Ishikawa (cell line): ENCODE measurements at regions not wholly inside any gene's neighbourhood (a gene's known extent, or its start where the extent isn't known, plus 50 kb on each side); places are given as distances from the start of the nearest gene placed in this dataset.

Source experiments
- CEBPB ChIP-seq: IDR thresholded peaks from 2 replicates; pipeline ENCODE4 v1.6.1; 2012
- CREB1 ChIP-seq: IDR thresholded peaks from 2 replicates; pipeline ENCODE4 v1.6.1; 2012; ENCODE audit warnings: low read depth
- EGR1 ChIP-seq: IDR thresholded peaks from 2 replicates; pipeline ENCODE4 v1.6.1; 2012
- EP300 ChIP-seq: IDR thresholded peaks from 2 replicates; pipeline ENCODE4 v1.6.1; 2012; ENCODE audit warnings: borderline replicate concordance
- FOXM1 ChIP-seq: IDR thresholded peaks from 2 replicates; pipeline ENCODE4 v1.6.1; 2012; ENCODE audit warnings: low read depth, borderline replicate concordance
- NFIC ChIP-seq: IDR thresholded peaks from 2 replicates; pipeline ENCODE4 v1.6.1; 2012
- RAD21 ChIP-seq: IDR thresholded peaks from 2 replicates; pipeline ENCODE4 v1.6.1; 2012; ENCODE audit warnings: low read depth
- TAF1 ChIP-seq: IDR thresholded peaks from 2 replicates; pipeline ENCODE4 v1.6.1; 2012; ENCODE audit warnings: low read depth, mild to moderate bottlenecking
- TCF12 ChIP-seq: IDR thresholded peaks from 2 replicates; pipeline ENCODE4 v1.6.1; 2012; ENCODE audit warnings: low read depth
- TEAD4 ChIP-seq: IDR thresholded peaks from 2 replicates; pipeline ENCODE4 v1.6.1; 2012
- YY1 ChIP-seq: IDR thresholded peaks from 2 replicates; pipeline ENCODE4 v1.6.1; 2012; ENCODE audit warnings: low read depth
- ZBTB7A ChIP-seq: IDR thresholded peaks from 2 replicates; pipeline ENCODE4 v1.6.1; 2012; ENCODE audit warnings: low read depth
- TF ChIP-seq, protein P1 (sequence below): IDR thresholded peaks from 2 replicates; pipeline ENCODE4 v1.6.1; 2012; ENCODE audit warnings: low read depth, mild to moderate bottlenecking
- TF ChIP-seq, protein P2 (sequence below): IDR thresholded peaks from 2 replicates; pipeline ENCODE4 v1.6.1; 2012
- TF ChIP-seq, protein P3 (sequence below): IDR thresholded peaks from 2 replicates; pipeline ENCODE4 v1.6.1; 2012

DNA sequence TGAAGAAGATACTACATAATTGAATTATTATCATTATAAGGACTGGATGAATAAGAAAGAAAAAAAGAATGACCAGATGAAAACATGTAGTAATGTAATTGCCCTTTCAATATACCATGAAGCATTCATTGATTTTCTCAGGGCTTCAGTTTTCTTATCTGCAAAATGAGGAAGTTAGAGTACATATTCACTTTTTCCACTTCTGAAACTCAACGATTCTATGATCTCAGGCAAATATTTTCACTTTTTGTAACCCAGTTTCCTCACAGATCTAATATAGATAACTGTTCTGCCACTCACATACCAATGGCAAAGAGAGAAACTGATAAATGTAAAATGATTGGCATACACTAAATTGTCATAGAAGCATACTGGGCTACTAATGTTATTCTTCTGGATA lies 856.6 kb upstream of the KLHL1 start:
- TF ChIP-seq, protein P1, sequence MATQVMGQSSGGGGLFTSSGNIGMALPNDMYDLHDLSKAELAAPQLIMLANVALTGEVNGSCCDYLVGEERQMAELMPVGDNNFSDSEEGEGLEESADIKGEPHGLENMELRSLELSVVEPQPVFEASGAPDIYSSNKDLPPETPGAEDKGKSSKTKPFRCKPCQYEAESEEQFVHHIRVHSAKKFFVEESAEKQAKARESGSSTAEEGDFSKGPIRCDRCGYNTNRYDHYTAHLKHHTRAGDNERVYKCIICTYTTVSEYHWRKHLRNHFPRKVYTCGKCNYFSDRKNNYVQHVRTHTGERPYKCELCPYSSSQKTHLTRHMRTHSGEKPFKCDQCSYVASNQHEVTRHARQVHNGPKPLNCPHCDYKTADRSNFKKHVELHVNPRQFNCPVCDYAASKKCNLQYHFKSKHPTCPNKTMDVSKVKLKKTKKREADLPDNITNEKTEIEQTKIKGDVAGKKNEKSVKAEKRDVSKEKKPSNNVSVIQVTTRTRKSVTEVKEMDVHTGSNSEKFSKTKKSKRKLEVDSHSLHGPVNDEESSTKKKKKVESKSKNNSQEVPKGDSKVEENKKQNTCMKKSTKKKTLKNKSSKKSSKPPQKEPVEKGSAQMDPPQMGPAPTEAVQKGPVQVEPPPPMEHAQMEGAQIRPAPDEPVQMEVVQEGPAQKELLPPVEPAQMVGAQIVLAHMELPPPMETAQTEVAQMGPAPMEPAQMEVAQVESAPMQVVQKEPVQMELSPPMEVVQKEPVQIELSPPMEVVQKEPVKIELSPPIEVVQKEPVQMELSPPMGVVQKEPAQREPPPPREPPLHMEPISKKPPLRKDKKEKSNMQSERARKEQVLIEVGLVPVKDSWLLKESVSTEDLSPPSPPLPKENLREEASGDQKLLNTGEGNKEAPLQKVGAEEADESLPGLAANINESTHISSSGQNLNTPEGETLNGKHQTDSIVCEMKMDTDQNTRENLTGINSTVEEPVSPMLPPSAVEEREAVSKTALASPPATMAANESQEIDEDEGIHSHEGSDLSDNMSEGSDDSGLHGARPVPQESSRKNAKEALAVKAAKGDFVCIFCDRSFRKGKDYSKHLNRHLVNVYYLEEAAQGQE = no peak
- TF ChIP-seq TEAD4 = no peak
- no peak for TF ChIP-seq ZBTB7A
- TF ChIP-seq EP300 = no peak
- no peak for TF ChIP-seq FOXM1
- TF ChIP-seq, protein P2, sequence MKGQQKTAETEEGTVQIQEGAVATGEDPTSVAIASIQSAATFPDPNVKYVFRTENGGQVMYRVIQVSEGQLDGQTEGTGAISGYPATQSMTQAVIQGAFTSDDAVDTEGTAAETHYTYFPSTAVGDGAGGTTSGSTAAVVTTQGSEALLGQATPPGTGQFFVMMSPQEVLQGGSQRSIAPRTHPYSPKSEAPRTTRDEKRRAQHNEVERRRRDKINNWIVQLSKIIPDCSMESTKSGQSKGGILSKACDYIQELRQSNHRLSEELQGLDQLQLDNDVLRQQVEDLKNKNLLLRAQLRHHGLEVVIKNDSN = no peak
- TF ChIP-seq CREB1 = no peak
- no peak for TF ChIP-seq EGR1

DNA sequence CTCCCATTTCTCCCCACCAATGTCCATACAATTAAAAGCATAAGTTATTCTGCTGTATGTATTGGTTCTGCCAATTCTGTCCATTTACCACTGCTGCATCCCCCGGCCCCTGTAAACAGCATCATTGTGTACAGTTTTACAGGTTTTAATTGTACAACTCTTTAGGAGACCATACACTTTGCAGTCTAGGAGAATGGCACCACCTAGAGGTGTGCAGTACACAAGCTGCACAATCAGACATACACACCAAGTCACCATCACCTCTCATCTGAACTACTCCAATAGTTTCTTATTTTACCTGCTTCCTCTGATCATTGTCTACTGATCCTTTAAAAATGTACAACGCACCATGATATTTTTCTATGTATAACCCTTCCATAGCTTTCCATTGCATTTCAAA lies 855.9 kb upstream of the KLHL1 start:
- peak; percentile 59 for TF ChIP-seq RAD21
- TF ChIP-seq, protein P1 = no peak

DNA sequence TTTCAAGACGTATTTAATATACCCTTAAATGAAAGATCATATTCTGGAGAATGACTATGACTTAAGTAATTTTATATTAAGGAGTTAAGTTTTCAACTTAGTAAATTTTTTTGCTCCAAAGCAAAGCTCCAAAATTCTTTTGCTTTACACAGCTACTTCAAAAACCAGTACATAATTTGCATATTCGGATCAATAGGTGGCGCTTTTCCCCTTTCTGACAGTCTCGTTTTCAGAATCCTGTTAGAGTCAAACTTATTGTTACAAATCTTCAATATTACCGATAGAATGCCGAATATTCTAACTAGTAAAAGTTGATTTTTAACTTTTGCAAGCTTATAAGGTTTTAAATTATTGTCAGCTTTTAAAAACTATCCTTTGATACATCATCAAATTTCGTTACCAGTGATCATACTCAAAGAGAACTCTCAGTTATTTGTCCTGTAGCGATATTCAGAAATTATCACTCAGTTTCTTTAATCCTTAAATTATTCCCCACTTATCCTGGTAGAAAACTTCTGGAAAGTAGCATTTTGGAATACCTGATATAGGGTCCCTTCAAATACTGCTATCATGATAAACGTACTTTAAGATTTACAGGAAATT lies 852.7 kb upstream of the KLHL1 start:
- TF ChIP-seq RAD21 (peak; percentile 73), EGR1 (no peak)

DNA sequence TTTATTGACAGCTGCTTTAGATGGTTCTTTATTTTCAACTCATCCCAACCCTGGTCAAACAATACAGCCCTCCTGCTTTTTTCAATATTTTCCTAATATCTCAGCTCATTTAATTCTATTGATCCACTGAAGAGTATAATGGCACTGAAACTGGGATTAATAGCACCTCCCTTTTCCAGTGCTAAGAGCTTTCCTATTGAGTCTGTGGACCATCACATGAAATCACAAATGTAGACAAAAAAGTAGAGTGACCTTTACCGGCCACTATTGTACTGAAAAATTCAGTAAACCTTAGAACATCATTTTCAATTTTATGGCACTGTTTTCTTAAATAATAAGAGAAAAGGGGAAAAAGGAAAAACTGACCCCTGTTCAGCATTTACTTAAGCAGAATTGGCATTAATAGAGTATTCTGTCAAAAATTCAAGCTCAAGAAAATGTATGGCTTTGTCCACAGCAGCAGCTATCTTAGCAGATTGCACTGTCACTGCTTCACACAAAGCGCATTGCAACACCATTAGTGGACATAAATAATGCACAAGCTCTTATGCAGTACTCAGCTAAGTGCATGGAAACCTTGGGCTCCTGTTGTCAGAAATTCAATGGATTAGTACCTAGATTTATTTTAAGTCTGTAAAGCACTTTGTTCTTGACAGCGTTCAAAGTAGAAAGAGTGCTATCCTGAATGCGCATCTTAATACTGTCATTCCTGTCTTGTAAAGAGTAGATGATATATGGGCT lies 851.0 kb upstream of the KLHL1 start:
- TF ChIP-seq TAF1 = no peak

DNA sequence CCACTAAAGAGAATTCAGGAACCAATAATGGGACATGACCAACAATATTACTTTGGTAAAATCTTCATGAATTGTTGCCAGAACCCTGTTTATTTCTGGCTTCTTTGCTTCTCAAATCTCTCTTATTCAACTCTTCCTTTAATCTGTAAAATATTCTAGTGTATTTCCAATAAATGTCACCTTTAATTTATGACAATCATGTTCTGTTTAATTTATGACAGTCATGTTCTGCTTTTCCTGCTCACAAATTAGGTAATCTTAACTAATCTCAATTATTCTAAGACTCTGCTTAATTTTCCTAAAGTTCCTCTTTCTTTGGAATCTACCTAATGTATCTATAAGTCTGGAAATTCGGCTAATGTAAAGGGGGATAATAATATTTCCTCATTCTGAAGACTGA lies 847.6 kb upstream of the KLHL1 start:
- TF ChIP-seq YY1 = no peak
- no peak for TF ChIP-seq NFIC
- TF ChIP-seq TCF12 = no peak
- TF ChIP-seq FOXM1 = no peak
- TF ChIP-seq TEAD4 = no peak
- TF ChIP-seq, protein P1 = no peak
- no peak for TF ChIP-seq EGR1
- no peak for TF ChIP-seq CREB1
- TF ChIP-seq TAF1 = no peak
- no peak for TF ChIP-seq RAD21

DNA sequence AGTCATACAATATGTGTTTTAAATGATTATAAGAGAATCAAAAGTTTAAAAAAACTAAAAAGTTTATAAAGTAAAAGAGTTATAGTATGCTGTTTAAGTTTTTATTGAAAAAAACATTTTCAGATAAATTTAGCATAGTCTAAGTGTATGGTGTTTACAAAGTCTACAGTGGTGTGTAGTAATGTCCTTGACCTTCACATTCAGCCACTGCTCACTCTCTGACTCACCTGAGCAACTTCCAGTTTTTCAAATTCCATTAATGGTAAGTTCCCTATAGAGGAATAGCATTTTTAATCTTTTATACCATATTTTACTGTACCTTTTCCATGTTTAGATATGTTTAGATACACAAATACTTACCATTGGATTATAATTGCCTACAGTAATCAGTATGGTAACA lies 842.4 kb upstream of the KLHL1 start:
- no peak for TF ChIP-seq RAD21
- TF ChIP-seq, protein P3, sequence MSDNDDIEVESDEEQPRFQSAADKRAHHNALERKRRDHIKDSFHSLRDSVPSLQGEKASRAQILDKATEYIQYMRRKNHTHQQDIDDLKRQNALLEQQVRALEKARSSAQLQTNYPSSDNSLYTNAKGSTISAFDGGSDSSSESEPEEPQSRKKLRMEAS = no peak
- TF ChIP-seq NFIC = no peak
- no peak for TF ChIP-seq YY1
- no peak for TF ChIP-seq TAF1
- no peak for TF ChIP-seq CEBPB
- no peak for TF ChIP-seq FOXM1
- TF ChIP-seq, protein P1 = no peak
- TF ChIP-seq, protein P2 = no peak
- TF ChIP-seq TEAD4 = no peak
- TF ChIP-seq CREB1 = no peak
- no peak for TF ChIP-seq EP300
- no peak for TF ChIP-seq ZBTB7A
- TF ChIP-seq EGR1 = no peak
